PC-3 (cell line): ENCODE measurements at regions not wholly inside any gene's neighbourhood (a gene's known extent, or its start where the extent isn't known, plus 50 kb on each side); places are given as distances from the start of the nearest gene placed in this dataset.

Source experiments
- ATAC-seq: fragments of 200-7000 bp; cut with Tn5 transposase; 2 replicates; pipeline ENCODE4 v1.9.1; 2020; ENCODE audit warnings: mild to moderate bottlenecking, moderate library complexity
- BruUV-seq: library from RNA; stranded (reverse); fragments of 400-500 nt; replicated peaks from 2 replicates; lab custom pipeline; 2021; lab: Mats Ljungman, UMichigan
- CTCF ChIA-PET: fragments of 300-600 bp; sonication (Branson Sonifier 250); formaldehyde crosslinking; loops from one replicate; lab custom pipeline; 2022; ENCODE audit warnings: antibody characterized with exemption; lab: Charles Lee
- POLR2A ChIA-PET: fragments of 300-600 bp; sonication (Branson Sonifier 250); formaldehyde crosslinking; loops from one replicate; lab custom pipeline; 2022; ENCODE audit warnings: antibody characterized with exemption; ENCODE audit not compliant: unreplicated experiment; lab: Charles Lee
- DNase-seq: peaks from one replicate; pipeline ENCODE4 v3.0.0-alpha.2; 2015
- H2AFZ ChIP-seq: fragments of 300-600 bp; sonication (generic); 2 replicates; pipeline ENCODE4 v1.6.0; 2016; ENCODE audit warnings: antibody characterized with exemption, low read length
- H3F3A ChIP-seq: fragments of 300-600 bp; sonication (generic); one replicate; pipeline ENCODE4 v1.6.0; 2017; ENCODE audit warnings: antibody characterized with exemption, low read length, control low read depth, mild to moderate bottlenecking; ENCODE audit not compliant: unreplicated experiment
- H3K27ac ChIP-seq: fragments of 300-600 bp; sonication (generic); 2 replicates; pipeline ENCODE4 v1.5.1; 2016; ENCODE audit warnings: mild to moderate bottlenecking, low read length
- H3K27me3 ChIP-seq: fragments of 300-600 bp; sonication (generic); 2 replicates; pipeline ENCODE4 v1.6.1; 2016; ENCODE audit warnings: low read length, mixed read lengths
- H3K36me3 ChIP-seq: fragments of 300-600 bp; sonication (generic); 2 replicates; pipeline ENCODE4 v1.6.1; 2016; ENCODE audit warnings: low read depth, mixed run types, low read length, mixed read lengths
- H3K4me1 ChIP-seq: fragments of 300-600 bp; sonication (generic); 2 replicates; pipeline ENCODE4 v1.5.1; 2016; ENCODE audit warnings: low read length; ENCODE audit not compliant: insufficient read depth
- H3K4me2 ChIP-seq: fragments of 300-600 bp; sonication (generic); 2 replicates; pipeline ENCODE4 v1.6.0; 2016; ENCODE audit warnings: low read length
- H3K4me3 ChIP-seq: fragments of 300-600 bp; sonication (generic); 2 replicates; pipeline ENCODE4 v1.5.1; 2016; ENCODE audit warnings: mild to moderate bottlenecking, low read length, mixed read lengths
- H3K79me2 ChIP-seq: fragments of 300-600 bp; sonication (generic); 2 replicates; pipeline ENCODE4 v1.6.1; 2017; ENCODE audit warnings: low read length, mixed read lengths
- H3K9ac ChIP-seq: fragments of 300-600 bp; sonication (generic); 2 replicates; pipeline ENCODE4 v1.6.0; 2016; ENCODE audit warnings: mild to moderate bottlenecking, low read length
- H3K9me2 ChIP-seq: fragments of 300-600 bp; sonication (generic); replicated peaks from 2 replicates; pipeline ENCODE4 v1.6.1; 2016; ENCODE audit warnings: mixed run types, low read length, mixed read lengths
- H3K9me3 ChIP-seq: fragments of 300-600 bp; sonication (generic); 2 replicates; pipeline ENCODE4 v1.6.1; 2016; ENCODE audit warnings: low read length, mixed read lengths
- H4K20me1 ChIP-seq: fragments of 300-600 bp; sonication (generic); 2 replicates; pipeline ENCODE4 v1.6.1; 2016; ENCODE audit warnings: low read length, mixed read lengths
- EZH2 ChIP-seq: fragments of 300-600 bp; sonication (generic); IDR thresholded peaks from one replicate; pipeline ENCODE4 v1.6.1; 2017; ENCODE audit warnings: antibody characterized with exemption, mild to moderate bottlenecking, low read length; ENCODE audit not compliant: unreplicated experiment
- EZH2phosphoT487 ChIP-seq: fragments of 300-600 bp; sonication (generic); IDR thresholded peaks from 2 replicates; pipeline ENCODE4 v1.6.1; 2018; ENCODE audit warnings: mild to moderate bottlenecking, antibody characterized with exemption, low read length, borderline replicate concordance
- intact Hi-C: fragments of 100-400 bp; cut with micrococcal nuclease; formaldehyde crosslinking; loops from 2 replicates; pipeline ENCODE4 v1.9.0; 2023
- TF ChIP-seq, protein P1 (sequence below): fragments of 300-600 bp; sonication (generic); conservative IDR thresholded peaks from 2 replicates; pipeline ENCODE4 v1.5.1; 2017; ENCODE audit warnings: antibody characterized with exemption, low read depth, mild to moderate bottlenecking, low read length

DNA sequence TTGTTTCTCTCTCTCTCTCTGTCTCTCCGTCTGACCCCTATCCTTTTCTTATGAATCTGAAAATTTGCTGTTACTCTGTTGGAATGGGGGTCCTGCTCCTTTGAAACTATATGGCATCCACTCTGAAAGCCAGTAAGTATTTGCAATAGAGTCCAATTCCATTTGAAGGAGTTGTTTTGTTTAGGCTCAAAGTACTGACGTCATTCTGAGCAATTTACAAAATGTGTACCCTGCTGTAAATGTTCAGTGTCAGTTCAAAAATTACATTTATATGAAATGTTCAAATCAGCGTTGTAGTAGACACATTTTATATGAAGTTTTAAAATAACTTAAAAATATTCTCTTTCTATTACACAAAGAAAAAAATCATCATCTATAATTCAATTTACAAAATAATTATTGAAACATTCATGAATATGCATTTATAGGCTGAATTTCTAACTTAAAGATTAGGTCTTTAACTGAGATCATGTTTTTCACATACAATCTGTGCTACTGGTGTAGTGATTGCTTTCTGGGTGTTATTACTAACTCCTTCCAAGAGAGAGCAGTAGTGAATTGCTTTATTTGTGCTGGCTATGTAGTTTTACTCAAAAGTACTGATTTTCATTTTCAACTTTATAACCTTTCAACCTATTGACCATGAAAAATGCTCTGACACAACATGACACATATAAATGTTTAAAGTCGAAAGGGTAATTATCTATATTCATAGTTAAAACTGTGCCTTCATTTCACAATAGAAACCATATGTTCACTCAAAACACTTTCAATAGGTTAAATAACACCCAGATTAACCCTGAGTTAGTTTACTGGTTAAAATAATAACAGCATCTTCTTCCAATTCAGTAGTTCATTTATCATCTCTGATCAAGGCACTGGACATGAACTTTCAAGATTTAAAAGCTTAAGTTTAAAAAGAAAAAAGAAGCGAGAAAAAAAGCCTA, 253.1 kb upstream of the ADGRL4 start:
- no peaks in the 10 kb centered on the region for H3F3A ChIP-seq
- BruUV-seq, result no TSS peak
- no peak overlapping the region for H2AFZ ChIP-seq
- H3K27ac ChIP-seq, result no peak overlapping the region
- H3K9me3 ChIP-seq, result no peaks in the 10 kb centered on the region
- no peaks in the 10 kb centered on the region for H4K20me1 ChIP-seq
- peaks cover 15% of the 10 kb centered on the region for H3K4me1 ChIP-seq
- POLR2A ChIA-PET, result no interaction called here
- peak; percentile 56 for DNase-seq
- H3K27me3 ChIP-seq, result no peaks in the 10 kb centered on the region
- H3K9me2 ChIP-seq, result no peaks in the 10 kb centered on the region
- CTCF ChIA-PET, result interaction anchor here (0.6 kb wide), 1 partner anchor 129 kb away, joined by 3 read pairs; no protein-coding TSS in a partner anchor
- no peaks in the 10 kb centered on the region for H3K79me2 ChIP-seq
- H3K36me3 ChIP-seq, result no peaks in the 10 kb centered on the region
- no peak overlapping the region for H3K4me3 ChIP-seq
- H3K4me2 ChIP-seq, result no peak overlapping the region
- intact Hi-C loops, result loop anchor here (1.0 to 10.0 kb wide), 3 partner anchors 94 to 325 kb away; no protein-coding TSS in a partner anchor
- no peak for TF ChIP-seq EZH2
- TF ChIP-seq, protein P1, sequence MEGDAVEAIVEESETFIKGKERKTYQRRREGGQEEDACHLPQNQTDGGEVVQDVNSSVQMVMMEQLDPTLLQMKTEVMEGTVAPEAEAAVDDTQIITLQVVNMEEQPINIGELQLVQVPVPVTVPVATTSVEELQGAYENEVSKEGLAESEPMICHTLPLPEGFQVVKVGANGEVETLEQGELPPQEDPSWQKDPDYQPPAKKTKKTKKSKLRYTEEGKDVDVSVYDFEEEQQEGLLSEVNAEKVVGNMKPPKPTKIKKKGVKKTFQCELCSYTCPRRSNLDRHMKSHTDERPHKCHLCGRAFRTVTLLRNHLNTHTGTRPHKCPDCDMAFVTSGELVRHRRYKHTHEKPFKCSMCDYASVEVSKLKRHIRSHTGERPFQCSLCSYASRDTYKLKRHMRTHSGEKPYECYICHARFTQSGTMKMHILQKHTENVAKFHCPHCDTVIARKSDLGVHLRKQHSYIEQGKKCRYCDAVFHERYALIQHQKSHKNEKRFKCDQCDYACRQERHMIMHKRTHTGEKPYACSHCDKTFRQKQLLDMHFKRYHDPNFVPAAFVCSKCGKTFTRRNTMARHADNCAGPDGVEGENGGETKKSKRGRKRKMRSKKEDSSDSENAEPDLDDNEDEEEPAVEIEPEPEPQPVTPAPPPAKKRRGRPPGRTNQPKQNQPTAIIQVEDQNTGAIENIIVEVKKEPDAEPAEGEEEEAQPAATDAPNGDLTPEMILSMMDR, result peak; percentile 82
- peak; percentile 51; the same call in 1 of the 2 replicates for ATAC-seq
- no peak overlapping the region for H3K9ac ChIP-seq

DNA sequence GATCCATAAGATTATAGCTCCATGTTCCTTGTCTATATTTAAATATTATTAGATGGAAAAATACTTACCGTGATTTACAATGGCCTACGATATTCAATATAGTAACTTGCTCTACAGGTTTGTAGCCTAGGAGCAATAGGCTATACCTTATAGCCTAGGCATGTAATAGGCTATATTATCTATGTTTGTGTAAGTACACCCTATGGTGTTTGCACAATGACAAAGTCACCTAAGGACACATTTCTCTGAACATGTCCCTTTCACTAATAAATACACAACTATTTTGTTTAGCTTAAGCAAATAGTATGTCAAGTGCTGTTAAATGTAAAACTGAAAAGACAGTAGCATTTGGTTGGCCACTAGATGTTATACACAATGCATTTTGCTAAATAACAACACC, 248.9 kb upstream of the ADGRL4 start:
- Histone ChIP-seq H4K20me1 (no peaks in the 10 kb centered on the region), H3K4me1 (peaks cover 16% of the 10 kb centered on the region), H3K27ac (peak overlapping the region; percentile 19; the same call in 1 of the 2 replicates), H3K9me3 (no peaks in the 10 kb centered on the region), H3K9me2 (no peaks in the 10 kb centered on the region), H2AFZ (0 out of 2 replicates have a peak overlapping the region, but pooled peaks have one; percentile 25), H3K27me3 (no peaks in the 10 kb centered on the region), H3K4me3 (no peak overlapping the region), H3K36me3 (no peaks in the 10 kb centered on the region), H3K9ac (no peak overlapping the region), H3F3A (no peaks in the 10 kb centered on the region), H3K4me2 (peak overlapping the region; percentile 57), H3K79me2 (no peaks in the 10 kb centered on the region)
- ChIA-PET CTCF (interaction anchor here (0.6 to 0.9 kb wide), 2 partner anchors 59 to 100 kb away, joined by 3 to 5 read pairs; no protein-coding TSS in a partner anchor), POLR2A (interaction anchor here (0.6 kb wide), 2 partner anchors 19 to 166 kb away, joined by 3 to 6 read pairs; no protein-coding TSS in a partner anchor)
- BruUV-seq, result no TSS peak
- intact Hi-C loops, result loop anchor here (10.0 kb wide), 1 partner anchor 329 kb away; no protein-coding TSS in a partner anchor
- no peak for TF ChIP-seq EZH2phosphoT487
- ATAC-seq (peak; percentile 88), DNase-seq (peak; percentile 64)

DNA sequence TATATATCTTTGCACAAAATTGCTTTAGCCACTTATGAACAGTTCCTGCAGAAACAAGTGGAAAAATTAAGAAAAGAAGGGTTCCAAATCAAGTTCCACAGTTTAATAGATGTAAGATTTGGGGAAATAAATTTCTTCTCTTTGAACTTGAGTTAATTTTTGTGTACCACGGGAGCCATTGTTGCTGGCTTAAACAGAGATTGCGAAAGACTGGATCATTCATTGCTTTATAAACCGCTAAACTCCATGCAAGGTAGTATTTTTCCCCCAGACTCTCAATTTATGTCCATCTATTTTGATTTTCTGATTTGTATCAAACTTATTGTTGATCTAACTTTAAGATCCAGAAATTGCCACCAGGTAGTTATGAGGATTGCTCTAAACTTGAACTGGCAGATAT, 246.1 kb upstream of the ADGRL4 start:
- Histone ChIP-seq H3K27ac (no peak overlapping the region), H3K9ac (no peak overlapping the region), H2AFZ (no peak overlapping the region), H3K9me2 (no peaks in the 10 kb centered on the region), H3K4me1 (peaks cover 16% of the 10 kb centered on the region), H3K4me2 (no peak overlapping the region), H4K20me1 (no peaks in the 10 kb centered on the region), H3K9me3 (no peaks in the 10 kb centered on the region), H3K4me3 (no peak overlapping the region), H3K36me3 (no peaks in the 10 kb centered on the region), H3K79me2 (no peaks in the 10 kb centered on the region), H3F3A (no peaks in the 10 kb centered on the region), H3K27me3 (no peaks in the 10 kb centered on the region)
- CTCF ChIA-PET, result no interaction called here
- TF ChIP-seq EZH2 (no peak), EZH2phosphoT487 (no peak)
- TF ChIP-seq, protein P1, result no peak
- intact Hi-C loops, result loop anchor here (10.0 kb wide), 1 partner anchor 332 kb away; no protein-coding TSS in a partner anchor
- DNase-seq (no peak), ATAC-seq (no peak)
- POLR2A ChIA-PET, result no interaction called here
- BruUV-seq, result no TSS peak
